GM23248 (cell line): ENCODE measurements at regions not wholly inside any gene's neighbourhood (a gene's known extent, or its start where the extent isn't known, plus 50 kb on each side); places are given as distances from the start of the nearest gene placed in this dataset.

Experiments used
- EZH2 ChIP-seq: fragments of 200-600 bp; sonication (generic); IDR thresholded peaks from 2 replicates; pipeline ENCODE4 v1.6.1; 2018; ENCODE audit warnings: antibody characterized with exemption, mild to moderate bottlenecking; ENCODE audit not compliant: insufficient read depth, poor library complexity, severe bottlenecking
- EZH2phosphoT487 ChIP-seq: fragments of 200-600 bp; sonication (generic); IDR thresholded peaks from 2 replicates; pipeline ENCODE4 v1.6.1; 2018; ENCODE audit warnings: antibody characterized with exemption, moderate library complexity, mild to moderate bottlenecking, low read depth; ENCODE audit not compliant: insufficient read depth

- TF ChIP-seq EZH2: no peak
- TF ChIP-seq EZH2phosphoT487: no peak
Measured at GRCh38 chr10:54869022-54869421, 68.0 kb upstream of the PCDH15 start.
